Hepatocyte (in vitro differentiated cells): ENCODE measurements at regions not wholly inside any gene's neighbourhood (a gene's known extent, or its start where the extent isn't known, plus 50 kb on each side); places are given as distances from the start of the nearest gene placed in this dataset.

Experiments
- DNase-seq: peaks from one replicate; pipeline ENCODE4 v3.0.0-alpha.2; 2016; ENCODE audit warnings: low spot score
- H2AFZ ChIP-seq: fragments of 200-600 bp; sonication (generic); 2 replicates; pipeline ENCODE4 v1.6.0; 2016; ENCODE audit warnings: antibody characterized with exemption, mild to moderate bottlenecking
- H3K27ac ChIP-seq: fragments of 200-600 bp; sonication (generic); 2 replicates; pipeline ENCODE4 v1.5.1; 2016; ENCODE audit warnings: mild to moderate bottlenecking
- H3K27me3 ChIP-seq: fragments of 200-600 bp; sonication (generic); 2 replicates; pipeline ENCODE4 v1.6.1; 2016
- H3K36me3 ChIP-seq: fragments of 200-600 bp; sonication (generic); replicated peaks from 2 replicates; pipeline ENCODE4 v1.5.1; 2016; ENCODE audit warnings: low read depth; ENCODE audit not compliant: insufficient read depth
- H3K4me1 ChIP-seq: fragments of 200-600 bp; sonication (generic); 2 replicates; pipeline ENCODE4 v1.5.1; 2016; ENCODE audit warnings: mild to moderate bottlenecking, moderate library complexity; ENCODE audit not compliant: insufficient read depth
- H3K4me2 ChIP-seq: fragments of 200-600 bp; sonication (generic); 2 replicates; pipeline ENCODE4 v1.6.0; 2016
- H3K4me3 ChIP-seq: fragments of 200-600 bp; sonication (generic); 2 replicates; pipeline ENCODE4 v1.5.1; 2016; ENCODE audit warnings: mild to moderate bottlenecking
- H3K79me2 ChIP-seq: fragments of 200-600 bp; sonication (generic); 2 replicates; pipeline ENCODE4 v1.6.0; 2017; ENCODE audit warnings: mild to moderate bottlenecking
- H3K9me2 ChIP-seq: fragments of 200-600 bp; sonication (generic); replicated peaks from 2 replicates; pipeline ENCODE4 v1.6.0; 2017; ENCODE audit warnings: mild to moderate bottlenecking; ENCODE audit not compliant: insufficient read depth
- H3K9me3 ChIP-seq: fragments of 200-600 bp; sonication (generic); 2 replicates; pipeline ENCODE4 v1.5.1; 2016; ENCODE audit warnings: low read depth, mild to moderate bottlenecking
- H4K20me1 ChIP-seq: fragments of 200-600 bp; sonication (generic); 2 replicates; pipeline ENCODE4 v1.6.0; 2016; ENCODE audit warnings: mild to moderate bottlenecking; ENCODE audit not compliant: insufficient read depth, poor library complexity, severe bottlenecking
- EZH2 ChIP-seq: fragments of 200-600 bp; sonication (generic); IDR thresholded peaks from 2 replicates; pipeline ENCODE4 v1.6.1; 2016; ENCODE audit warnings: antibody characterized with exemption, mild to moderate bottlenecking, borderline replicate concordance
- EZH2phosphoT487 ChIP-seq: fragments of 200-600 bp; sonication (generic); IDR thresholded peaks from one replicate; pipeline ENCODE4 v1.6.1; 2018; ENCODE audit warnings: antibody characterized with exemption, mild to moderate bottlenecking, low read depth, moderate library complexity; ENCODE audit not compliant: unreplicated experiment, severe bottlenecking
- WGBS: methylation state at CpG from one replicate; pipeline ENCODE4 v1.1.6; 2016; ENCODE audit warnings: low lambda C conversion rate; ENCODE audit errors: missing lambda C conversion rate; 5-methylcytosine and 5-hydroxymethylcytosine counted together
- TF ChIP-seq, protein P1 (sequence below): fragments of 200-600 bp; sonication (generic); IDR thresholded peaks from 2 replicates; pipeline ENCODE4 v1.5.1; 2016; ENCODE audit warnings: antibody characterized with exemption, mild to moderate bottlenecking; ENCODE audit not compliant: poor library complexity

DNA sequence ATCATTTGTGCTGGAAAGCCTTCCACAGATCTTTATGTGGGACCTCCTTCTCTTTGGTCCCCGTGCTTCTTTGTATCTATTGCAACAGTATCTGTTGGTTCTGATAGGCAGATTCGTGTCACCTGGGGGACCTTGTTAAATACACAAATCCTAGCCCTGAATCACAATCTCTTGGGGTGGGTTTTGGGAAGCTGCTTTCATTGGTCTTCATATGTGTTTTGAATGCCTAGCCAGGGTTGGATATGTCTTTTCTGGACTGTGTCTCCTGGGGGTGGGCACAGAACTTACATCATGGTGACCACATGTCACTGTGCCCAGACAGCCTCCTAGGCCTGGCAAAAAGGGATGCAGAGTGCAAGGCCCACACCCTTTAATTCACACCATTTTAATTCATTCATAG lies 81.0 kb upstream of the HNF1B start:
- no peak overlapping the region for H2AFZ ChIP-seq
- H3K4me2 ChIP-seq: no peak overlapping the region
- no peaks in the 10 kb centered on the region for H3K9me3 ChIP-seq
- no peaks in the 10 kb centered on the region for H3K4me1 ChIP-seq
- H3K27me3 ChIP-seq: no peaks in the 10 kb centered on the region
- 96% methylated on average over 2 of the region's 2 CpGs for WGBS
- DNase-seq: no peak
- no peak overlapping the region for H3K4me3 ChIP-seq
- no peaks in the 10 kb centered on the region for H3K9me2 ChIP-seq
- H3K36me3 ChIP-seq: no peaks in the 10 kb centered on the region
- TF ChIP-seq EZH2: no peak
- no peaks in the 10 kb centered on the region for H4K20me1 ChIP-seq
- H3K27ac ChIP-seq: no peak overlapping the region
- H3K79me2 ChIP-seq: no peaks in the 10 kb centered on the region

GRCh38 chr17:37824534-37825485 lies 80.0 kb upstream of the HNF1B start:
- Histone ChIP-seq H3K27me3 (no peaks in the 10 kb centered on the region), H3K4me3 (no peak overlapping the region), H3K9me2 (no peaks in the 10 kb centered on the region), H3K4me1 (no peaks in the 10 kb centered on the region), H2AFZ (no peak overlapping the region), H3K79me2 (no peaks in the 10 kb centered on the region), H3K4me2 (no peak overlapping the region), H4K20me1 (no peaks in the 10 kb centered on the region), H3K27ac (no peak overlapping the region), H3K36me3 (no peaks in the 10 kb centered on the region), H3K9me3 (no peaks in the 10 kb centered on the region)
- 61% methylated on average over 13 of the region's 13 CpGs for WGBS
- peak; percentile 67 for DNase-seq
- TF ChIP-seq, protein P1, sequence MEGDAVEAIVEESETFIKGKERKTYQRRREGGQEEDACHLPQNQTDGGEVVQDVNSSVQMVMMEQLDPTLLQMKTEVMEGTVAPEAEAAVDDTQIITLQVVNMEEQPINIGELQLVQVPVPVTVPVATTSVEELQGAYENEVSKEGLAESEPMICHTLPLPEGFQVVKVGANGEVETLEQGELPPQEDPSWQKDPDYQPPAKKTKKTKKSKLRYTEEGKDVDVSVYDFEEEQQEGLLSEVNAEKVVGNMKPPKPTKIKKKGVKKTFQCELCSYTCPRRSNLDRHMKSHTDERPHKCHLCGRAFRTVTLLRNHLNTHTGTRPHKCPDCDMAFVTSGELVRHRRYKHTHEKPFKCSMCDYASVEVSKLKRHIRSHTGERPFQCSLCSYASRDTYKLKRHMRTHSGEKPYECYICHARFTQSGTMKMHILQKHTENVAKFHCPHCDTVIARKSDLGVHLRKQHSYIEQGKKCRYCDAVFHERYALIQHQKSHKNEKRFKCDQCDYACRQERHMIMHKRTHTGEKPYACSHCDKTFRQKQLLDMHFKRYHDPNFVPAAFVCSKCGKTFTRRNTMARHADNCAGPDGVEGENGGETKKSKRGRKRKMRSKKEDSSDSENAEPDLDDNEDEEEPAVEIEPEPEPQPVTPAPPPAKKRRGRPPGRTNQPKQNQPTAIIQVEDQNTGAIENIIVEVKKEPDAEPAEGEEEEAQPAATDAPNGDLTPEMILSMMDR: no peak
- no peak for TF ChIP-seq EZH2
- TF ChIP-seq EZH2phosphoT487: no peak

DNA sequence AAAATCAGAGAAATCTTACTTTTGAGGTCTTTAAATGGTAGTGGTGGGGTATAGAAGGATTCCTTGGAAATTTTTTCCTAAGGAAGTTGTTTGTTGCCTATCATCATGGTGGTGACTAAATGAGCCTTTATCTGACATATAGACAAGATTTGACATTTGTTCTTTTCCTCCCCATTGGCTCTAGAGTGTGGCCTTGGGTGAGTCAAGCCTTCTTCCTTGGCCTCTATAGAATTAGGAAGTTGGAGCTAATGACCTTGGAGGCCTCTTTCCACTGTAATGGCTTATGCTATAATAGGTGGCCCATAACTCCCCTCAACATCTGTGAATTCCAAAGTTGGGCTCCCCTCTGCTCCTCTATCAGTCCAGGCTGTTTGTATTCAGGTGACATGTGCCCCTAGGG lies 79.1 kb upstream of the HNF1B start:
- Histone ChIP-seq H3K4me1 (no peaks in the 10 kb centered on the region), H4K20me1 (no peaks in the 10 kb centered on the region), H3K27me3 (no peaks in the 10 kb centered on the region), H3K4me2 (no peak overlapping the region), H3K79me2 (no peaks in the 10 kb centered on the region), H3K9me2 (no peaks in the 10 kb centered on the region), H3K27ac (no peak overlapping the region), H3K36me3 (no peaks in the 10 kb centered on the region), H3K4me3 (no peak overlapping the region), H2AFZ (no peak overlapping the region), H3K9me3 (no peaks in the 10 kb centered on the region)
- TF ChIP-seq, protein P1: no peak
- TF ChIP-seq EZH2phosphoT487 (no peak), EZH2 (no peak)
- DNase-seq: no peak

GRCh38 chr17:37820995-37821713 lies 76.3 kb upstream of the HNF1B start:
- Histone ChIP-seq H3K79me2 (no peaks in the 10 kb centered on the region), H3K4me1 (no peaks in the 10 kb centered on the region), H3K27ac (no peak overlapping the region), H3K4me3 (no peak overlapping the region), H3K9me2 (no peaks in the 10 kb centered on the region), H3K9me3 (no peaks in the 10 kb centered on the region), H4K20me1 (no peaks in the 10 kb centered on the region), H3K27me3 (no peaks in the 10 kb centered on the region), H2AFZ (no peak overlapping the region), H3K4me2 (no peak overlapping the region), H3K36me3 (no peaks in the 10 kb centered on the region)
- no peak for TF ChIP-seq EZH2
- TF ChIP-seq EZH2phosphoT487: no peak
- TF ChIP-seq, protein P1: no peak
- DNase-seq: no peak
- WGBS: 98% methylated on average over 5 of the region's 5 CpGs
